OCI-LY7 (cell line): ENCODE measurements at regions not wholly inside any gene's neighbourhood (a gene's known extent, or its start where the extent isn't known, plus 50 kb on each side); places are given as distances from the start of the nearest gene placed in this dataset.

Source experiments
- EZH2phosphoT487 ChIP-seq: fragments of 200-600 bp; sonication (generic); IDR thresholded peaks from 2 replicates; pipeline ENCODE4 v1.6.1; 2018; ENCODE audit warnings: low read depth, borderline replicate concordance, mild to moderate bottlenecking, mixed run types, antibody characterized with exemption, low read length, moderate library complexity, mixed read lengths
- TF ChIP-seq, protein P1 (sequence below): fragments of 200-600 bp; sonication (generic); conservative IDR thresholded peaks from 2 replicates; pipeline ENCODE4 v1.5.1; 2014; ENCODE audit warnings: mild to moderate bottlenecking, antibody characterized with exemption, low read length, moderate library complexity, mixed read lengths

GRCh38 chr5:42962124-42962523 lies 78.0 kb downstream of the ANXA2R start:
- TF ChIP-seq, protein P1, sequence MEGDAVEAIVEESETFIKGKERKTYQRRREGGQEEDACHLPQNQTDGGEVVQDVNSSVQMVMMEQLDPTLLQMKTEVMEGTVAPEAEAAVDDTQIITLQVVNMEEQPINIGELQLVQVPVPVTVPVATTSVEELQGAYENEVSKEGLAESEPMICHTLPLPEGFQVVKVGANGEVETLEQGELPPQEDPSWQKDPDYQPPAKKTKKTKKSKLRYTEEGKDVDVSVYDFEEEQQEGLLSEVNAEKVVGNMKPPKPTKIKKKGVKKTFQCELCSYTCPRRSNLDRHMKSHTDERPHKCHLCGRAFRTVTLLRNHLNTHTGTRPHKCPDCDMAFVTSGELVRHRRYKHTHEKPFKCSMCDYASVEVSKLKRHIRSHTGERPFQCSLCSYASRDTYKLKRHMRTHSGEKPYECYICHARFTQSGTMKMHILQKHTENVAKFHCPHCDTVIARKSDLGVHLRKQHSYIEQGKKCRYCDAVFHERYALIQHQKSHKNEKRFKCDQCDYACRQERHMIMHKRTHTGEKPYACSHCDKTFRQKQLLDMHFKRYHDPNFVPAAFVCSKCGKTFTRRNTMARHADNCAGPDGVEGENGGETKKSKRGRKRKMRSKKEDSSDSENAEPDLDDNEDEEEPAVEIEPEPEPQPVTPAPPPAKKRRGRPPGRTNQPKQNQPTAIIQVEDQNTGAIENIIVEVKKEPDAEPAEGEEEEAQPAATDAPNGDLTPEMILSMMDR, result no peak
- no peak for TF ChIP-seq EZH2phosphoT487
